ENCODE measurements at regions not wholly inside any gene's neighbourhood (a gene's known extent, or its start where the extent isn't known, plus 50 kb on each side); places are given as distances from the start of the nearest gene placed in this dataset.

- H3K9me3 ChIP-seq (ENCODE audit: control insufficient read depth, insufficient read depth, low read depth, low read length) = no peaks in the 10 kb centered on the region; the same call in 1 of the 2 replicates
- no peak overlapping the region for H3K27ac ChIP-seq (ENCODE audit: low read depth, low read length)
- H3K4me3 ChIP-seq (ENCODE audit: low read depth, low read length) = no peak overlapping the region
- no peaks in the 10 kb centered on the region for H3K27me3 ChIP-seq (ENCODE audit: control insufficient read depth, insufficient read depth, low read length)
- H3K9ac ChIP-seq (ENCODE audit: low read length) = no peak overlapping the region
- H3K4me1 ChIP-seq (ENCODE audit: control insufficient read depth, insufficient read depth, low read length) = peaks cover 6% of the 10 kb centered on the region; the same call in 1 of the 2 replicates
- no peaks in the 10 kb centered on the region for H3K36me3 ChIP-seq (ENCODE audit: control insufficient read depth, insufficient read depth, low read length)
These were observed 128.9 kb upstream of the PMFBP1 start for GRCh38 chr16:72300892-72301291.

- Histone ChIP-seq H3K4me3 (ENCODE audit: low read depth, low read length) (no peak overlapping the region), H3K9ac (ENCODE audit: low read length) (no peak overlapping the region), H3K27me3 (ENCODE audit: control insufficient read depth, insufficient read depth, low read length) (no peaks in the 10 kb centered on the region), H3K36me3 (ENCODE audit: control insufficient read depth, insufficient read depth, low read length) (no peaks in the 10 kb centered on the region), H3K4me1 (ENCODE audit: control insufficient read depth, insufficient read depth, low read length) (peaks cover 6% of the 10 kb centered on the region; the same call in 1 of the 2 replicates), H3K27ac (ENCODE audit: low read depth, low read length) (no peak overlapping the region), H3K9me3 (ENCODE audit: control insufficient read depth, insufficient read depth, low read depth, low read length) (no peaks in the 10 kb centered on the region; the same call in 1 of the 2 replicates)
These were observed 127.8 kb upstream of the PMFBP1 start for GRCh38 chr16:72299684-72300243.

GRCh38 chr16:72298961-72299360 is 127.0 kb upstream of the PMFBP1 start:
- Histone ChIP-seq H3K27ac (ENCODE audit: low read depth, low read length) (no peak overlapping the region), H3K4me3 (ENCODE audit: low read depth, low read length) (no peak overlapping the region), H3K27me3 (ENCODE audit: control insufficient read depth, insufficient read depth, low read length) (no peaks in the 10 kb centered on the region)

GRCh38 chr16:72295914-72296313 is 124.0 kb upstream of the PMFBP1 start:
- Histone ChIP-seq H3K9ac (ENCODE audit: low read length) (no peak overlapping the region), H3K36me3 (ENCODE audit: control insufficient read depth, insufficient read depth, low read length) (no peaks in the 10 kb centered on the region), H3K27ac (ENCODE audit: low read depth, low read length) (no peak overlapping the region), H3K27me3 (ENCODE audit: control insufficient read depth, insufficient read depth, low read length) (no peaks in the 10 kb centered on the region), H3K9me3 (ENCODE audit: control insufficient read depth, insufficient read depth, low read depth, low read length) (no peaks in the 10 kb centered on the region), H3K4me3 (ENCODE audit: low read depth, low read length) (no peak overlapping the region), H3K4me1 (ENCODE audit: control insufficient read depth, insufficient read depth, low read length) (no peaks in the 10 kb centered on the region)

More at GRCh38 chr16:72298961-72299360, 127.0 kb upstream of the PMFBP1 start:
- peaks cover 6% of the 10 kb centered on the region; the same call in 1 of the 2 replicates for H3K4me1 ChIP-seq (ENCODE audit: control insufficient read depth, insufficient read depth, low read length)
- H3K36me3 ChIP-seq (ENCODE audit: control insufficient read depth, insufficient read depth, low read length) = no peaks in the 10 kb centered on the region
- no peaks in the 10 kb centered on the region for H3K9me3 ChIP-seq (ENCODE audit: control insufficient read depth, insufficient read depth, low read depth, low read length)
- no peak overlapping the region for H3K9ac ChIP-seq (ENCODE audit: low read length)

- H3K4me3 ChIP-seq (ENCODE audit: low read depth, low read length) = no peak overlapping the region
- no peaks in the 10 kb centered on the region for H3K9me3 ChIP-seq (ENCODE audit: control insufficient read depth, insufficient read depth, low read depth, low read length)
- H3K9ac ChIP-seq (ENCODE audit: low read length) = no peak overlapping the region
- no peak overlapping the region for H3K27ac ChIP-seq (ENCODE audit: low read depth, low read length)
- no peaks in the 10 kb centered on the region for H3K36me3 ChIP-seq (ENCODE audit: control insufficient read depth, insufficient read depth, low read length)
- no peaks in the 10 kb centered on the region for H3K27me3 ChIP-seq (ENCODE audit: control insufficient read depth, insufficient read depth, low read length)
- H3K4me1 ChIP-seq (ENCODE audit: control insufficient read depth, insufficient read depth, low read length) = no peaks in the 10 kb centered on the region
These were observed 119.6 kb upstream of the PMFBP1 start for GRCh38 chr16:72291531-72291981.

DNA sequence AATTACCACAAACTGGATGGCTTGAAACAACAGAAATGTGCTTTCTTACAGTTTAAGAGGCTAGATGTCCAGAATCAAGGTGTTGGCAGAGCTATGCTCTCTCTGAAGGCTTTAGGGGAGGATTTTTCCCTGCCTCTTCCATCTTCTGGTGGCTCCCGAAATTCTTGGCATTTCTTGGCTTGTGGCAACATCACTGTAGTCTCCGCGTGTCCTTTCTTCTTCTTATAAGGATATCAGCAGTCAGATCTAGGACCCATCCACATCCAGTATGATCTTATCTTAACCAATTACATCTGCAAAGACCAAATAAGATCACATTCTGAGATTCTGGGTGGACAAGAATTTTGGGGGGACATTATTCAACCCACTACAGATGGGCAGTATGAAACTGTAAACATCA is 119.2 kb upstream of the PMFBP1 start:
- Histone ChIP-seq H3K27me3 (ENCODE audit: control insufficient read depth, insufficient read depth, low read length) (no peaks in the 10 kb centered on the region), H3K9me3 (ENCODE audit: control insufficient read depth, insufficient read depth, low read depth, low read length) (no peaks in the 10 kb centered on the region), H3K4me3 (ENCODE audit: low read depth, low read length) (no peak overlapping the region), H3K4me1 (ENCODE audit: control insufficient read depth, insufficient read depth, low read length) (0 out of 2 replicates have a peak, but pooled peaks cover under 1% of the 10 kb centered on the region), H3K36me3 (ENCODE audit: control insufficient read depth, insufficient read depth, low read length) (no peaks in the 10 kb centered on the region), H3K9ac (ENCODE audit: low read length) (no peak overlapping the region), H3K27ac (ENCODE audit: low read depth, low read length) (no peak overlapping the region)

DNA sequence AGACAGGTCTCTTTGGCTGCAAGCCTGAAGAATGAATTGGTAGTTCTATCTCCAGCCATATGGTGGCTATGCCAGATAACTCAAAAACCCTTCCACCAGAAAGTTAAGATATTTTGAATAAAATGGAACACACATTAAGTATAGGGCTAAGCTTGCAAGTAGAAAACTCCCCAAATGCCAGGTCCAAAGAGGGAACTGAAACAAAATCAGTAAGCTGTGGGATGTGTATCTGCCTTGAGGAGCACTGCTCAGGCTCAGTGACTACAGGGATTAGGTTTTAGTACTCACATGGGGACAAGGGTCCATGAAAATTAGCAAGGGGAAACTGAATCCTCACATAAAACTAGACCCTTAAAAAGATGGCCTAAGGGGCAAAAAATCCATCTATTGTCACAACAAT is 115.7 kb upstream of the PMFBP1 start:
- Histone ChIP-seq H3K27me3 (ENCODE audit: control insufficient read depth, insufficient read depth, low read length) (no peaks in the 10 kb centered on the region), H3K4me1 (ENCODE audit: control insufficient read depth, insufficient read depth, low read length) (peaks cover 18% of the 10 kb centered on the region), H3K9me3 (ENCODE audit: control insufficient read depth, insufficient read depth, low read depth, low read length) (no peaks in the 10 kb centered on the region), H3K4me3 (ENCODE audit: low read depth, low read length) (no peak overlapping the region), H3K9ac (ENCODE audit: low read length) (no peak overlapping the region), H3K27ac (ENCODE audit: low read depth, low read length) (no peak overlapping the region), H3K36me3 (ENCODE audit: control insufficient read depth, insufficient read depth, low read length) (no peaks in the 10 kb centered on the region)

GRCh38 chr16:72286936-72287620 is 115.1 kb upstream of the PMFBP1 start:
- H3K27ac ChIP-seq (ENCODE audit: low read depth, low read length) = no peak overlapping the region
- H3K36me3 ChIP-seq (ENCODE audit: control insufficient read depth, insufficient read depth, low read length) = no peaks in the 10 kb centered on the region
- no peak overlapping the region for H3K4me3 ChIP-seq (ENCODE audit: low read depth, low read length)
- no peak overlapping the region for H3K9ac ChIP-seq (ENCODE audit: low read length)
- H3K4me1 ChIP-seq (ENCODE audit: control insufficient read depth, insufficient read depth, low read length) = peaks cover 18% of the 10 kb centered on the region
- H3K27me3 ChIP-seq (ENCODE audit: control insufficient read depth, insufficient read depth, low read length) = no peaks in the 10 kb centered on the region
- H3K9me3 ChIP-seq (ENCODE audit: control insufficient read depth, insufficient read depth, low read depth, low read length) = no peaks in the 10 kb centered on the region

DNA sequence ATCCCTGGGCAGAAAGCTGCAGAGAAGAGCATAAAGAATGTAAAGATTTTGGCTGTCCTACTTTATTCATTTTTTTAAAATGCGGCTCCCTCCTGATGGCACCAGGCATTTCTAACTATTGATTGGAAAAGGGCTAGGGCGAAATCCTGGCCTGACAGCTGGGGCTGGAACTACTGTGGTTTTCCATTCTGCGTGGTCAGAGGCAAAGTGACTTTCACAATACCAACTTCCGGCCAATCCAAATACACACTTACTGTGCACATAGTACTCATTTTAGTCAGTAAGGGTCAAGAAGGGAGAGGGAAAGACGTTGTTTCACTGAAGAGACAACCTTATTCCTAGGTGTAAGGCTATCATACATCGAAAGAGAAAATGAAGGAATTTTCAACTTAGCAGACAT is 113.8 kb upstream of the PMFBP1 start:
- Histone ChIP-seq H3K27ac (ENCODE audit: low read depth, low read length) (no peak overlapping the region), H3K9ac (ENCODE audit: low read length) (no peak overlapping the region), H3K4me3 (ENCODE audit: low read depth, low read length) (no peak overlapping the region), H3K4me1 (ENCODE audit: control insufficient read depth, insufficient read depth, low read length) (peaks cover 18% of the 10 kb centered on the region), H3K27me3 (ENCODE audit: control insufficient read depth, insufficient read depth, low read length) (no peaks in the 10 kb centered on the region), H3K36me3 (ENCODE audit: control insufficient read depth, insufficient read depth, low read length) (no peaks in the 10 kb centered on the region), H3K9me3 (ENCODE audit: control insufficient read depth, insufficient read depth, low read depth, low read length) (no peaks in the 10 kb centered on the region)

GRCh38 chr16:72285324-72285723 is 113.4 kb upstream of the PMFBP1 start:
- H3K9ac ChIP-seq (ENCODE audit: low read length) = no peak overlapping the region
- peaks cover 18% of the 10 kb centered on the region for H3K4me1 ChIP-seq (ENCODE audit: control insufficient read depth, insufficient read depth, low read length)
- H3K36me3 ChIP-seq (ENCODE audit: control insufficient read depth, insufficient read depth, low read length) = no peaks in the 10 kb centered on the region
- no peak overlapping the region for H3K27ac ChIP-seq (ENCODE audit: low read depth, low read length)
- H3K9me3 ChIP-seq (ENCODE audit: control insufficient read depth, insufficient read depth, low read depth, low read length) = no peaks in the 10 kb centered on the region
- no peak overlapping the region for H3K4me3 ChIP-seq (ENCODE audit: low read depth, low read length)
- no peaks in the 10 kb centered on the region for H3K27me3 ChIP-seq (ENCODE audit: control insufficient read depth, insufficient read depth, low read length)

- Histone ChIP-seq H3K36me3 (ENCODE audit: control insufficient read depth, insufficient read depth, low read length) (no peaks in the 10 kb centered on the region), H3K27me3 (ENCODE audit: control insufficient read depth, insufficient read depth, low read length) (no peaks in the 10 kb centered on the region), H3K4me3 (ENCODE audit: low read depth, low read length) (no peak overlapping the region), H3K9me3 (ENCODE audit: control insufficient read depth, insufficient read depth, low read depth, low read length) (no peaks in the 10 kb centered on the region), H3K27ac (ENCODE audit: low read depth, low read length) (no peak overlapping the region), H3K4me1 (ENCODE audit: control insufficient read depth, insufficient read depth, low read length) (peaks cover 18% of the 10 kb centered on the region), H3K9ac (ENCODE audit: low read length) (no peak overlapping the region)
These were observed 112.3 kb upstream of the PMFBP1 start for GRCh38 chr16:72284042-72284789.

Measured in HUES6 (cell line).